ENCODE measurements at regions not wholly inside any gene's neighbourhood (a gene's known extent, or its start where the extent isn't known, plus 50 kb on each side); places are given as distances from the start of the nearest gene placed in this dataset.

DNA sequence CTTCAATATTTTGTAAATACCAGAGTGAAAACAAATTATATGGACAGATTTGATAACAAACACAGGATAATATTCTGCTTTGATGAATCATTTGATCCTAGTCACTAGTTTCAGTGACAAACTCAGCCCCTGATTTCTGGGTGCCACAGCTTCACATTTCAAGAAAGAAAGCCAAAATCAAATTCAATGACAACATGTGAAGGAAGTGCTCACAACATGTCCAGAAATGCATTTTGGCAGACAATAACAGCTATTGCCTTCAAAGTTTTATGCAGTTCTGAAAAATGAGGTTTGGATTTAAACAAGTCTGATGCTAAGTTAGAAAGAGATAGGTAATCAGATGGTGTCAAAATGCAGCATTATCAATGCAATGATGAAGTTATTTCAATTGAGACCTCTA is 106.9 kb upstream of the PIEZO2 start:
- H3K27ac Mint-ChIP-seq: no peak overlapping the region
- peaks cover 8% of the 10 kb centered on the region for H3K4me1 Mint-ChIP-seq
- Histone ChIP-seq H3K27me3 (ENCODE audit: control insufficient read depth, insufficient read depth, low read length, poor library complexity, severe bottlenecking) (no peaks in the 10 kb centered on the region), H3K4me1 (ENCODE audit: control insufficient read depth, insufficient read depth, low read length) (no peaks in the 10 kb centered on the region), H3K9me3 (ENCODE audit: control insufficient read depth, low read length) (no peaks in the 10 kb centered on the region), H3K4me3 (ENCODE audit: low read length) (no peak overlapping the region), H3K9ac (ENCODE audit: extremely low read depth, low read length, poor library complexity, severe bottlenecking) (no peak overlapping the region), H3K27ac (ENCODE audit: low read depth, low read length) (no peak overlapping the region), H3K36me3 (ENCODE audit: control insufficient read depth, insufficient read depth, low read length) (no peaks in the 10 kb centered on the region)
- TF ChIP-seq, protein P1, sequence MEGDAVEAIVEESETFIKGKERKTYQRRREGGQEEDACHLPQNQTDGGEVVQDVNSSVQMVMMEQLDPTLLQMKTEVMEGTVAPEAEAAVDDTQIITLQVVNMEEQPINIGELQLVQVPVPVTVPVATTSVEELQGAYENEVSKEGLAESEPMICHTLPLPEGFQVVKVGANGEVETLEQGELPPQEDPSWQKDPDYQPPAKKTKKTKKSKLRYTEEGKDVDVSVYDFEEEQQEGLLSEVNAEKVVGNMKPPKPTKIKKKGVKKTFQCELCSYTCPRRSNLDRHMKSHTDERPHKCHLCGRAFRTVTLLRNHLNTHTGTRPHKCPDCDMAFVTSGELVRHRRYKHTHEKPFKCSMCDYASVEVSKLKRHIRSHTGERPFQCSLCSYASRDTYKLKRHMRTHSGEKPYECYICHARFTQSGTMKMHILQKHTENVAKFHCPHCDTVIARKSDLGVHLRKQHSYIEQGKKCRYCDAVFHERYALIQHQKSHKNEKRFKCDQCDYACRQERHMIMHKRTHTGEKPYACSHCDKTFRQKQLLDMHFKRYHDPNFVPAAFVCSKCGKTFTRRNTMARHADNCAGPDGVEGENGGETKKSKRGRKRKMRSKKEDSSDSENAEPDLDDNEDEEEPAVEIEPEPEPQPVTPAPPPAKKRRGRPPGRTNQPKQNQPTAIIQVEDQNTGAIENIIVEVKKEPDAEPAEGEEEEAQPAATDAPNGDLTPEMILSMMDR (conservative IDR thresholded peaks at IDR 0.05): no peak
- H3K4me3 Mint-ChIP-seq: no peak overlapping the region
- H3K36me3 Mint-ChIP-seq (ENCODE audit: low read depth): no peaks in the 10 kb centered on the region
- no peaks in the 10 kb centered on the region for H3K9me3 Mint-ChIP-seq
- DNase-seq: no peak
- no peaks in the 10 kb centered on the region for H3K27me3 Mint-ChIP-seq (ENCODE audit: insufficient read depth)

DNA sequence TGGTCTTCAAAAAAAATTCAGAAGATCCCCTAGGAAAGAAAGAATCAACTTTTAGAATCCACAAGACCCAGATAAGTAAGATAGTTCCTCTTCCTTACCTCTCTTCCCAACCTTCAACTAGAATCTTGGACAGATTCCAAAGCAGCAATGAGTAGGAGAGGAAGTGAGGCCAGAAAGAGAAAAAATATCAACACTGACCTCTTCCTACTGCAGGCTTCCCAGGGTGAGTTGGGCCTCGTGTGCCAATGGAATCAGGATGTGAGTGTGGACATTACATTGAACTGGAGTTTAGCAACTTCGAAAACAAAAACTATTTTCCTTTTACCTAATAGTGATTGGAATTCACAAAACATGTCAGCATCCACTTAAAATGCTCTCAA is 102.5 kb upstream of the PIEZO2 start:
- H3K4me3 ChIP-seq (ENCODE audit: low read length): no peak overlapping the region
- no peaks in the 10 kb centered on the region for H3K9me3 Mint-ChIP-seq
- no peak overlapping the region for H3K4me3 Mint-ChIP-seq
- no peaks in the 10 kb centered on the region for H3K27me3 ChIP-seq (ENCODE audit: control insufficient read depth, insufficient read depth, low read length, poor library complexity, severe bottlenecking)
- no peaks in the 10 kb centered on the region for H3K36me3 Mint-ChIP-seq (ENCODE audit: low read depth)
- H3K27ac Mint-ChIP-seq: no peak overlapping the region
- 83% methylated on average over 2 of the region's 2 CpGs; no CpG with 5 or more reads in 1 of the 2 experiments for whole genome bisulfite sequencing, 2 experiments (ENCODE audit: insufficient coverage in 1 of 2, insufficient read length in 1 of 2)
- H3K9ac ChIP-seq (ENCODE audit: extremely low read depth, low read length, poor library complexity, severe bottlenecking): no peak overlapping the region
- no peaks in the 10 kb centered on the region for H3K27me3 Mint-ChIP-seq (ENCODE audit: insufficient read depth)
- no peak for DNase-seq
- H3K4me1 Mint-ChIP-seq: no peaks in the 10 kb centered on the region
- H3K4me1 ChIP-seq (ENCODE audit: control insufficient read depth, insufficient read depth, low read length): no peaks in the 10 kb centered on the region
- no peaks in the 10 kb centered on the region for H3K36me3 ChIP-seq (ENCODE audit: control insufficient read depth, insufficient read depth, low read length)
- H3K9me3 ChIP-seq (ENCODE audit: control insufficient read depth, low read length): no peaks in the 10 kb centered on the region
- TF ChIP-seq, protein P1 (conservative IDR thresholded peaks at IDR 0.05): no peak
- no peak overlapping the region for H3K27ac ChIP-seq (ENCODE audit: low read depth, low read length)

DNA sequence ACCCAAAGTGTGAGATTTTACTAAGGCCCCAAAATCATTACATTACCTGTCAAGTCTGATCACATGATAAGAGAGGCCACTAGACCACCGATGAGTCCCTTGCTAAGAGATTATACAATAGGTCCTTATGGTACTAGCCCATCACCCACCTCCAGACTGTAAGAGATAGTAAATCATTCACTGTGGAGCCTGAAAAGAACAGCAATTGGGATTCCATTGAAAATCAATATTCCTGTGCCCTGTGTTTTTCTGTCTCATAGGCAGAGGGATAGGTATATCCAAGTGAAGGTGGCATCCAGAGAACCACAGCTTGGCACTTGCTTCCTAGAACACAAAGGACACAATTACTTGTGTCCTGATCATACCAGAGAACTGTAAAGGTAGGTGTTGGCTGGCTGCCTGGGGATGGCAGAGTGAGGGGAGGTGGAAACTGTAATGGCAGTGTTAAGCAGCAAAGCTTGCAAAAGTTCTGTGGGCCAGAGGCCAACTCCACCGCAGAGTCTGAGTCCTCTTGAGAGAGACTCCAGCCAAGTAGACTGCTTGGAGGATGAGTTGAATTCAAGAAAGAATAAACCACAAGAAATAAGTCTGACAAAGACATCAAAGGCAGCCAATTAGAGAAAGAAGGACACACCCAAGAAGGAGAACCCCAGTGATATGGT is 102.0 kb upstream of the PIEZO2 start:
- Histone ChIP-seq H3K9ac (ENCODE audit: extremely low read depth, low read length, poor library complexity, severe bottlenecking) (no peak overlapping the region), H3K27me3 (ENCODE audit: control insufficient read depth, insufficient read depth, low read length, poor library complexity, severe bottlenecking) (no peaks in the 10 kb centered on the region), H3K4me3 (ENCODE audit: low read length) (no peak overlapping the region), H3K9me3 (ENCODE audit: control insufficient read depth, low read length) (no peaks in the 10 kb centered on the region), H3K4me1 (ENCODE audit: control insufficient read depth, insufficient read depth, low read length) (no peaks in the 10 kb centered on the region), H3K27ac (ENCODE audit: low read depth, low read length) (no peak overlapping the region), H3K36me3 (ENCODE audit: control insufficient read depth, insufficient read depth, low read length) (no peaks in the 10 kb centered on the region)
- no peaks in the 10 kb centered on the region for H3K4me1 Mint-ChIP-seq
- no peak overlapping the region for H3K27ac Mint-ChIP-seq
- no peak for DNase-seq
- no peaks in the 10 kb centered on the region for H3K9me3 Mint-ChIP-seq
- no peak overlapping the region for H3K4me3 Mint-ChIP-seq
- 93 to 94% methylated on average over 2 of the region's 2 CpGs for whole genome bisulfite sequencing, 2 experiments (ENCODE audit: insufficient coverage in 1 of 2, insufficient read length in 1 of 2)
- TF ChIP-seq, protein P1 (conservative IDR thresholded peaks at IDR 0.05): no peak
- H3K27me3 Mint-ChIP-seq (ENCODE audit: insufficient read depth): no peaks in the 10 kb centered on the region
- H3K36me3 Mint-ChIP-seq (ENCODE audit: low read depth): no peaks in the 10 kb centered on the region
